Transverse colon (tissue), 4 donors: ENCODE measurements at regions not wholly inside any gene's neighbourhood (a gene's known extent, or its start where the extent isn't known, plus 50 kb on each side); places are given as distances from the start of the nearest gene placed in this dataset.

ENCODE experiments used
- CTCF ChIP-seq, 5 experiments: fragments of 200-600 bp in 3 of 5; fragments of 450-650 bp in 2 of 5; sonication (generic) in 3 of 5; IDR thresholded peaks; 1 replicate in 2 of 5; 2 replicates in 3 of 5; pipeline ENCODE4 v1.5.1; 2016 to 2017; ENCODE audit warnings: antibody characterized with exemption in 5 of 5, inconsistent platforms in 3 of 5, mild to moderate bottlenecking in 2 of 5, moderate library complexity in 1 of 5
- POLR2AphosphoS5 ChIP-seq, 3 donors: sonication (generic); formaldehyde crosslinking; IDR thresholded peaks; one replicate each; pipeline ENCODE4 v1.6.1; 2016; ENCODE audit warnings: antibody characterized with exemption in 3 of 3

- no peak for TF ChIP-seq CTCF (IDR thresholded peaks at IDR 0.05)
- no peak for TF ChIP-seq POLR2AphosphoS5 (IDR thresholded peaks at IDR 0.05)
Measured at GRCh38 chr16:86287664-86288201, 222.6 kb upstream of the FOXF1 start.
